Parathyroid adenoma (tissue), 2 donors: ENCODE measurements at regions not wholly inside any gene's neighbourhood (a gene's known extent, or its start where the extent isn't known, plus 50 kb on each side); places are given as distances from the start of the nearest gene placed in this dataset.

Experiments used
- H2AFZ ChIP-seq: fragments of 300-600 bp; sonication (generic); one replicate; pipeline ENCODE4 v1.7.0; 2017; ENCODE audit warnings: antibody characterized with exemption, mild to moderate bottlenecking
- H3K27ac ChIP-seq: fragments of 300-600 bp; sonication (generic); one replicate; pipeline ENCODE4 v1.7.0; 2017
- H3K27me3 ChIP-seq: fragments of 300-600 bp; sonication (generic); one replicate; pipeline ENCODE4 v1.7.0; 2017; ENCODE audit warnings: low read length; ENCODE audit not compliant: control insufficient read depth, insufficient read depth
- H3K36me3 ChIP-seq: fragments of 300-600 bp; sonication (generic); one replicate; pipeline ENCODE4 v1.7.0; 2017; ENCODE audit warnings: low read length; ENCODE audit not compliant: control insufficient read depth, insufficient read depth
- H3K4me1 ChIP-seq: fragments of 300-600 bp; sonication (generic); one replicate; pipeline ENCODE4 v1.7.0; 2017; ENCODE audit warnings: control low read depth
- H3K4me2 ChIP-seq: fragments of 300-600 bp; sonication (generic); one replicate; pipeline ENCODE4 v1.7.0; 2017; ENCODE audit warnings: low read length
- H3K4me3 ChIP-seq: fragments of 300-600 bp; sonication (generic); one replicate; pipeline ENCODE4 v1.7.0; 2017; ENCODE audit warnings: low read depth, low read length
- H3K79me2 ChIP-seq: fragments of 300-600 bp; sonication (generic); one replicate; pipeline ENCODE4 v1.7.0; 2017; ENCODE audit warnings: control low read depth
- H3K9ac ChIP-seq: fragments of 300-600 bp; sonication (generic); one replicate; pipeline ENCODE4 v1.7.0; 2017; ENCODE audit warnings: mild to moderate bottlenecking
- H3K9me3 ChIP-seq: fragments of 300-600 bp; sonication (generic); one replicate; pipeline ENCODE4 v1.7.0; 2017; ENCODE audit warnings: low read length; ENCODE audit not compliant: control insufficient read depth
- CTCF ChIP-seq: fragments of 300-600 bp; sonication (generic); IDR thresholded peaks from one replicate; pipeline ENCODE4 v1.7.0; 2017; ENCODE audit warnings: antibody characterized with exemption, mild to moderate bottlenecking
- donor health status: primary hyperparathyroidism.

GRCh38 chr18:24930971-24931370 is 421.0 kb downstream of the ZNF521 start:
- Histone ChIP-seq H3K9me3 (no peaks in the 10 kb centered on the region), H3K4me1 (no peaks in the 10 kb centered on the region), H3K4me2 (no peak overlapping the region), H3K27me3 (no peaks in the 10 kb centered on the region), H3K9ac (no peak overlapping the region), H2AFZ (no peak overlapping the region), H3K4me3 (no peak overlapping the region), H3K27ac (no peak overlapping the region), H3K79me2 (no peaks in the 10 kb centered on the region), H3K36me3 (no peaks in the 10 kb centered on the region)
- TF ChIP-seq CTCF: no peak

GRCh38 chr18:24933345-24933744 is 418.6 kb downstream of the ZNF521 start:
- no peaks in the 10 kb centered on the region for H3K4me1 ChIP-seq
- no peak overlapping the region for H2AFZ ChIP-seq
- H3K9ac ChIP-seq: no peak overlapping the region
- H3K9me3 ChIP-seq: no peaks in the 10 kb centered on the region
- no peak overlapping the region for H3K4me3 ChIP-seq
- H3K27me3 ChIP-seq: no peaks in the 10 kb centered on the region
- no peak for TF ChIP-seq CTCF
- H3K36me3 ChIP-seq: no peaks in the 10 kb centered on the region
- no peaks in the 10 kb centered on the region for H3K79me2 ChIP-seq
- H3K27ac ChIP-seq: no peak overlapping the region
- H3K4me2 ChIP-seq: no peak overlapping the region

- Histone ChIP-seq H3K9ac (no peak overlapping the region), H3K4me3 (no peak overlapping the region), H3K4me1 (no peaks in the 10 kb centered on the region), H3K4me2 (no peak overlapping the region), H3K27ac (no peak overlapping the region), H3K36me3 (no peaks in the 10 kb centered on the region), H2AFZ (no peak overlapping the region), H3K9me3 (no peaks in the 10 kb centered on the region), H3K79me2 (no peaks in the 10 kb centered on the region), H3K27me3 (no peaks in the 10 kb centered on the region)
- no peak for TF ChIP-seq CTCF
Observed at GRCh38 chr18:24934258-24934932, 417.6 kb downstream of the ZNF521 start.

GRCh38 chr18:24935008-24935407 is 417.0 kb downstream of the ZNF521 start:
- H3K9me3 ChIP-seq: no peaks in the 10 kb centered on the region
- no peak overlapping the region for H3K4me3 ChIP-seq
- no peak for TF ChIP-seq CTCF
- H3K79me2 ChIP-seq: no peaks in the 10 kb centered on the region
- no peak overlapping the region for H3K4me2 ChIP-seq
- H2AFZ ChIP-seq: no peak overlapping the region
- no peak overlapping the region for H3K9ac ChIP-seq
- H3K27me3 ChIP-seq: no peaks in the 10 kb centered on the region
- no peak overlapping the region for H3K27ac ChIP-seq
- H3K4me1 ChIP-seq: no peaks in the 10 kb centered on the region
- no peaks in the 10 kb centered on the region for H3K36me3 ChIP-seq

GRCh38 chr18:24935896-24936295 is 416.1 kb downstream of the ZNF521 start:
- H3K4me1 ChIP-seq: no peaks in the 10 kb centered on the region
- no peak overlapping the region for H2AFZ ChIP-seq
- H3K9ac ChIP-seq: no peak overlapping the region
- no peaks in the 10 kb centered on the region for H3K79me2 ChIP-seq
- no peaks in the 10 kb centered on the region for H3K36me3 ChIP-seq
- H3K4me2 ChIP-seq: no peak overlapping the region
- H3K27ac ChIP-seq: no peak overlapping the region
- H3K27me3 ChIP-seq: no peaks in the 10 kb centered on the region
- H3K9me3 ChIP-seq: no peaks in the 10 kb centered on the region
- no peak for TF ChIP-seq CTCF
- no peak overlapping the region for H3K4me3 ChIP-seq
